HCT116 (cell line): ENCODE measurements at regions not wholly inside any gene's neighbourhood (a gene's known extent, or its start where the extent isn't known, plus 50 kb on each side); places are given as distances from the start of the nearest gene placed in this dataset.

ENCODE experiments used
- ATAC-seq: fragments of 200-7000 bp; cut with Tn5 transposase; 2 replicates; pipeline ENCODE4 v1.9.1; 2020; ENCODE audit warnings: mild to moderate bottlenecking, moderate library complexity
- BruUV-seq: library from RNA; stranded (reverse); fragments of 400-500 nt; replicated peaks from 2 replicates; lab custom pipeline; 2021; lab: Mats Ljungman, UMichigan
- CTCF ChIA-PET: fragments of 300-600 bp; sonication (Branson Sonifier 250); formaldehyde crosslinking; loops from one replicate; lab custom pipeline; 2021; ENCODE audit warnings: antibody characterized with exemption; lab: Charles Lee
- POLR2A ChIA-PET: fragments of 300-600, 350-600 bp; sonication (Branson Sonifier 250); formaldehyde crosslinking; loops from one replicate; lab custom pipeline; 2021; ENCODE audit warnings: antibody characterized with exemption; lab: Charles Lee
- RAD21 ChIA-PET, 2 experiments: fragments of 300-600 bp; sonication (Branson Sonifier 250); formaldehyde crosslinking; loops; one replicate each; lab custom pipeline; 2023; ENCODE audit warnings: low total read pairs in 2 of 2; ENCODE audit not compliant: uncharacterized antibody in 2 of 2, unreplicated experiment in 2 of 2, low non-redundant PET in 1 of 2; lab: Charles Lee
- DNase-seq: peaks from one replicate; pipeline ENCODE4 v3.0.0-alpha.2; 2010; ENCODE audit warnings: low read depth, low spot score
- H2AFZ ChIP-seq: fragments of 200-600 bp; shearing (Covaris generic), sonication (generic); 2 replicates; pipeline ENCODE4 v1.6.1; 2017; ENCODE audit warnings: low read depth, mixed run types, mixed read lengths, antibody characterized with exemption, low read length; ENCODE audit not compliant: poor library complexity, severe bottlenecking
- H3K27ac ChIP-seq: 2 replicates; pipeline ENCODE4 v1.5.1; 2012; ENCODE audit warnings: low read depth, low read length
- H3K27me3 ChIP-seq: fragments of 200-600 bp; sonication (generic); 2 replicates; pipeline ENCODE4 v1.6.1; 2016; ENCODE audit warnings: mixed run types, low read length, mixed read lengths; ENCODE audit not compliant: insufficient read depth
- H3K36me3 ChIP-seq, 2 experiments: fragments of 200-500 bp in 1 of 2; fragments of 200-600 bp in 1 of 2; sonication (Bioruptor generic) in 1 of 2; sonication (generic) in 1 of 2; 2 replicates each; pipeline versions ENCODE4 v1.5.1 to v1.6.1; 2014 to 2016; ENCODE audit warnings: low read length in 2 of 2, inconsistent platforms in 1 of 2, mixed read lengths in 1 of 2, mixed run types in 1 of 2; ENCODE audit not compliant: insufficient read depth in 2 of 2, control insufficient read depth in 1 of 2
- H3K4me1 ChIP-seq, 2 experiments: fragments of 200-600 bp in 1 of 2; sonication (generic) in 1 of 2; 2 replicates each; pipeline versions ENCODE4 v1.5.1 to v1.6.1; 2012 to 2017; ENCODE audit warnings: low read length in 2 of 2, inconsistent platforms in 1 of 2, mild to moderate bottlenecking in 1 of 2, mixed read lengths in 1 of 2, mixed run types in 1 of 2, moderate library complexity in 1 of 2; ENCODE audit not compliant: insufficient read depth in 2 of 2, control insufficient read depth in 1 of 2
- H3K4me2 ChIP-seq: fragments of 200-600 bp; sonication (generic); 2 replicates; pipeline ENCODE4 v1.6.1; 2017; ENCODE audit warnings: mixed run types, low read length, mixed read lengths
- H3K4me3 ChIP-seq, 2 experiments: fragments of 200-600 bp in 1 of 2; sonication (generic) in 1 of 2; replicated peaks in 1 of 2; 2 replicates each; pipeline ENCODE4 v1.5.1; 2011 to 2016; ENCODE audit warnings: low read length in 2 of 2, control low read depth in 1 of 2, low read depth in 1 of 2, mild to moderate bottlenecking in 1 of 2, mixed read lengths in 1 of 2, mixed run types in 1 of 2
- H3K79me2 ChIP-seq: fragments of 200-600 bp; sonication (generic); 2 replicates; pipeline ENCODE4 v1.6.1; 2017; ENCODE audit warnings: mild to moderate bottlenecking, mixed run types, low read length, moderate library complexity, mixed read lengths; ENCODE audit not compliant: insufficient read depth
- H3K9ac ChIP-seq: fragments of 200-600 bp; sonication (generic); 2 replicates; pipeline ENCODE4 v1.6.1; 2016; ENCODE audit warnings: low read length, mixed read lengths
- H3K9me2 ChIP-seq: fragments of 200-600 bp; sonication (generic), shearing (Covaris generic); 2 replicates; pipeline ENCODE4 v1.6.1; 2017; ENCODE audit warnings: mixed run types, mild to moderate bottlenecking, moderate library complexity; ENCODE audit not compliant: insufficient read depth
- H3K9me3 ChIP-seq, 2 experiments: fragments of 200-500 bp in 1 of 2; fragments of 200-600 bp in 1 of 2; sonication (Bioruptor generic) in 1 of 2; sonication (generic) in 1 of 2; 2 replicates each; pipeline ENCODE4 v1.6.1; 2014 to 2017; ENCODE audit warnings: low read length in 2 of 2, mixed read lengths in 2 of 2, inconsistent platforms in 1 of 2, low read depth in 1 of 2, mild to moderate bottlenecking in 1 of 2, mixed run types in 1 of 2, moderate library complexity in 1 of 2; ENCODE audit not compliant: control insufficient read depth in 1 of 2, insufficient read depth in 1 of 2
- H4K20me1 ChIP-seq: fragments of 200-600 bp; sonication (generic), shearing (Covaris generic); 2 replicates; pipeline ENCODE4 v1.6.1; 2017; ENCODE audit warnings: mixed run types, mild to moderate bottlenecking, moderate library complexity; ENCODE audit not compliant: insufficient read depth
- CBX3 ChIP-seq: IDR thresholded peaks from 2 replicates; pipeline ENCODE4 v1.6.1; 2012; ENCODE audit warnings: low read depth
- CEBPB ChIP-seq: IDR thresholded peaks from 2 replicates; pipeline ENCODE4 v1.6.1; 2012; ENCODE audit warnings: low read depth
- EGR1 ChIP-seq: IDR thresholded peaks from 2 replicates; pipeline ENCODE4 v1.6.1; 2012; ENCODE audit warnings: low read depth
- ELF1 ChIP-seq: IDR thresholded peaks from 2 replicates; pipeline ENCODE4 v1.6.1; 2012; ENCODE audit warnings: low read depth, borderline replicate concordance
- EZH2phosphoT487 ChIP-seq: fragments of 200-600 bp; IDR thresholded peaks from 2 replicates; pipeline ENCODE4 v1.6.1; 2018; ENCODE audit warnings: antibody characterized with exemption, borderline replicate concordance
- FOSL1 ChIP-seq: IDR thresholded peaks from 2 replicates; pipeline ENCODE4 v1.6.1; 2012; ENCODE audit warnings: low read depth
- JUND ChIP-seq: IDR thresholded peaks from 2 replicates; pipeline ENCODE4 v1.6.1; 2012
- POLR2A ChIP-seq: IDR thresholded peaks from 2 replicates; pipeline ENCODE4 v1.7.0; 2011; ENCODE audit warnings: borderline replicate concordance; ENCODE audit not compliant: insufficient read depth, insufficient read length; ENCODE audit errors: extremely low read depth
- POLR2AphosphoS5 ChIP-seq: IDR thresholded peaks from 2 replicates; pipeline ENCODE4 v1.6.1; 2011; ENCODE audit warnings: mild to moderate bottlenecking, low read depth, low read length, moderate library complexity
- RAD21 ChIP-seq: IDR thresholded peaks from 2 replicates; pipeline ENCODE4 v1.6.1; 2012; ENCODE audit warnings: low read depth, mild to moderate bottlenecking
- SIN3A ChIP-seq: IDR thresholded peaks from 2 replicates; pipeline ENCODE4 v1.6.1; 2012; ENCODE audit warnings: low read depth
- SP1 ChIP-seq: IDR thresholded peaks from 2 replicates; pipeline ENCODE4 v1.6.1; 2012; ENCODE audit warnings: low read depth
- SRF ChIP-seq: IDR thresholded peaks from 2 replicates; pipeline ENCODE4 v1.6.1; 2012; ENCODE audit warnings: low read depth
- TCF7L2 ChIP-seq: IDR thresholded peaks from 2 replicates; pipeline ENCODE4 v1.7.0; 2011; ENCODE audit warnings: borderline replicate concordance, inconsistent platforms; ENCODE audit not compliant: insufficient read depth, insufficient read length; ENCODE audit errors: extremely low read depth
- YY1 ChIP-seq: IDR thresholded peaks from 2 replicates; pipeline ENCODE4 v1.6.1; 2011; ENCODE audit warnings: low read length, low read depth, moderate library complexity, mild to moderate bottlenecking; ENCODE audit not compliant: insufficient replicate concordance; ENCODE audit errors: extremely low read depth
- ZFX ChIP-seq: fragments of 450-650 bp; IDR thresholded peaks from 2 replicates; pipeline ENCODE4 v1.6.1; 2017
- ZNF274 ChIP-seq: fragments of 200-500 bp; sonication (Bioruptor generic); IDR thresholded peaks from 2 replicates; pipeline ENCODE4 v1.6.1; 2014; ENCODE audit warnings: mild to moderate bottlenecking, low read depth, low read length, inconsistent platforms
- intact Hi-C: fragments of 100-400 bp; cut with micrococcal nuclease; formaldehyde crosslinking; loops from 2 replicates; pipeline ENCODE4 v1.10.0; 2022
- TF ChIP-seq, protein P1 (sequence below): IDR thresholded peaks from 2 replicates; pipeline ENCODE4 v1.6.1; 2012; ENCODE audit warnings: low read depth
- TF ChIP-seq, protein P2 (sequence below), 3 experiments: fragments of 200-600 bp in 1 of 3; sonication (generic) in 1 of 3; IDR thresholded peaks in 2 of 3; conservative IDR thresholded peaks in 1 of 3; 2 replicates each; pipeline ENCODE4 v1.5.1; 2012 to 2017; ENCODE audit warnings: low read depth in 2 of 3, low read length in 2 of 3, antibody characterized with exemption in 1 of 3, borderline replicate concordance in 1 of 3, control low read depth in 1 of 3, mild to moderate bottlenecking in 1 of 3, mixed read lengths in 1 of 3, mixed run types in 1 of 3, moderate library complexity in 1 of 3; ENCODE audit not compliant: insufficient read depth in 1 of 3
- TF ChIP-seq, protein P3 (sequence below): IDR thresholded peaks from 2 replicates; pipeline ENCODE4 v1.6.1; 2012

DNA sequence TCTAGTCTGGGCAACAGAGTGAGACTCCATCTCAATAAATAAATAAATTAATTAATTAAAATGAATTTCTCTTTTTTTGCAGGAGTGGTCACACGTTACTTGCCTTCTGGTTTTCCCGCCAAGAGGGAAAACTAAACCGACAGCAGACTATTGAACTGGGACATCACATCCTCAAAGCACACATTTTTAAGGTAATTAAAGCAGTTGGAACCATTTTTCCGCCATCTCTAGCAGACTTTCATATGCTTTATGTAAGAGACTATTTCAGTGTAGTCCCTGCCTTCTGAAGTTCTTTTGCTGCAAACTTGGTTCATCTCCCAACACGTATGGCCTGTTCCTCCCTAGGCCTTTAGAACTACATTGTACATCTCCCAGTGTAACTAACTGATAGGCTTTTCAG, 66.5 kb downstream of the CYB561 start:
- intact Hi-C loops, result no loop called here
- H3K9ac ChIP-seq, result no peak overlapping the region
- no peak overlapping the region for H3K27ac ChIP-seq
- no peaks in the 10 kb centered on the region; a peak in 1 of 4 replicates for H3K9me3 ChIP-seq
- RAD21 ChIA-PET, result no interaction called here
- DNase-seq, result no peak
- no peak overlapping the region for H2AFZ ChIP-seq
- CTCF ChIA-PET, result no interaction called here
- no peaks in the 10 kb centered on the region for H4K20me1 ChIP-seq
- POLR2A ChIA-PET, result no interaction called here
- no peak overlapping the region for H3K4me3 ChIP-seq
- no peak for TF ChIP-seq FOSL1
- TF ChIP-seq, protein P1, sequence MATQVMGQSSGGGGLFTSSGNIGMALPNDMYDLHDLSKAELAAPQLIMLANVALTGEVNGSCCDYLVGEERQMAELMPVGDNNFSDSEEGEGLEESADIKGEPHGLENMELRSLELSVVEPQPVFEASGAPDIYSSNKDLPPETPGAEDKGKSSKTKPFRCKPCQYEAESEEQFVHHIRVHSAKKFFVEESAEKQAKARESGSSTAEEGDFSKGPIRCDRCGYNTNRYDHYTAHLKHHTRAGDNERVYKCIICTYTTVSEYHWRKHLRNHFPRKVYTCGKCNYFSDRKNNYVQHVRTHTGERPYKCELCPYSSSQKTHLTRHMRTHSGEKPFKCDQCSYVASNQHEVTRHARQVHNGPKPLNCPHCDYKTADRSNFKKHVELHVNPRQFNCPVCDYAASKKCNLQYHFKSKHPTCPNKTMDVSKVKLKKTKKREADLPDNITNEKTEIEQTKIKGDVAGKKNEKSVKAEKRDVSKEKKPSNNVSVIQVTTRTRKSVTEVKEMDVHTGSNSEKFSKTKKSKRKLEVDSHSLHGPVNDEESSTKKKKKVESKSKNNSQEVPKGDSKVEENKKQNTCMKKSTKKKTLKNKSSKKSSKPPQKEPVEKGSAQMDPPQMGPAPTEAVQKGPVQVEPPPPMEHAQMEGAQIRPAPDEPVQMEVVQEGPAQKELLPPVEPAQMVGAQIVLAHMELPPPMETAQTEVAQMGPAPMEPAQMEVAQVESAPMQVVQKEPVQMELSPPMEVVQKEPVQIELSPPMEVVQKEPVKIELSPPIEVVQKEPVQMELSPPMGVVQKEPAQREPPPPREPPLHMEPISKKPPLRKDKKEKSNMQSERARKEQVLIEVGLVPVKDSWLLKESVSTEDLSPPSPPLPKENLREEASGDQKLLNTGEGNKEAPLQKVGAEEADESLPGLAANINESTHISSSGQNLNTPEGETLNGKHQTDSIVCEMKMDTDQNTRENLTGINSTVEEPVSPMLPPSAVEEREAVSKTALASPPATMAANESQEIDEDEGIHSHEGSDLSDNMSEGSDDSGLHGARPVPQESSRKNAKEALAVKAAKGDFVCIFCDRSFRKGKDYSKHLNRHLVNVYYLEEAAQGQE, result no peak
- TF ChIP-seq ELF1, result no peak
- TF ChIP-seq ZFX, result no peak
- no peak for TF ChIP-seq SP1
- TF ChIP-seq, protein P2, sequence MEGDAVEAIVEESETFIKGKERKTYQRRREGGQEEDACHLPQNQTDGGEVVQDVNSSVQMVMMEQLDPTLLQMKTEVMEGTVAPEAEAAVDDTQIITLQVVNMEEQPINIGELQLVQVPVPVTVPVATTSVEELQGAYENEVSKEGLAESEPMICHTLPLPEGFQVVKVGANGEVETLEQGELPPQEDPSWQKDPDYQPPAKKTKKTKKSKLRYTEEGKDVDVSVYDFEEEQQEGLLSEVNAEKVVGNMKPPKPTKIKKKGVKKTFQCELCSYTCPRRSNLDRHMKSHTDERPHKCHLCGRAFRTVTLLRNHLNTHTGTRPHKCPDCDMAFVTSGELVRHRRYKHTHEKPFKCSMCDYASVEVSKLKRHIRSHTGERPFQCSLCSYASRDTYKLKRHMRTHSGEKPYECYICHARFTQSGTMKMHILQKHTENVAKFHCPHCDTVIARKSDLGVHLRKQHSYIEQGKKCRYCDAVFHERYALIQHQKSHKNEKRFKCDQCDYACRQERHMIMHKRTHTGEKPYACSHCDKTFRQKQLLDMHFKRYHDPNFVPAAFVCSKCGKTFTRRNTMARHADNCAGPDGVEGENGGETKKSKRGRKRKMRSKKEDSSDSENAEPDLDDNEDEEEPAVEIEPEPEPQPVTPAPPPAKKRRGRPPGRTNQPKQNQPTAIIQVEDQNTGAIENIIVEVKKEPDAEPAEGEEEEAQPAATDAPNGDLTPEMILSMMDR (IDR thresholded peaks at IDR 0.05 in 2 of 3, conservative IDR thresholded peaks at IDR 0.05 in 1 of 3; ENCODE audit: borderline replicate concordance in 1 of 3, insufficient read depth in 1 of 3, low read depth in 2 of 3, low read length in 2 of 3), result no peak
- TF ChIP-seq POLR2AphosphoS5, result no peak
- no peak for TF ChIP-seq SRF
- no peak for TF ChIP-seq EZH2phosphoT487
- no peak for TF ChIP-seq CEBPB
- TF ChIP-seq CBX3, result no peak
- no peak for TF ChIP-seq EGR1
- TF ChIP-seq ZNF274, result no peak
- no peak for TF ChIP-seq SIN3A
- TF ChIP-seq, protein P3, sequence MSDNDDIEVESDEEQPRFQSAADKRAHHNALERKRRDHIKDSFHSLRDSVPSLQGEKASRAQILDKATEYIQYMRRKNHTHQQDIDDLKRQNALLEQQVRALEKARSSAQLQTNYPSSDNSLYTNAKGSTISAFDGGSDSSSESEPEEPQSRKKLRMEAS, result no peak
- TF ChIP-seq JUND, result no peak
- no peak for TF ChIP-seq RAD21
- no peak for TF ChIP-seq TCF7L2
- no peak for TF ChIP-seq YY1
- no peak for TF ChIP-seq POLR2A
- H3K9me2 ChIP-seq, result no peaks in the 10 kb centered on the region
- H3K36me3 ChIP-seq, result no peaks in the 10 kb centered on the region
- no peak for ATAC-seq
- H3K27me3 ChIP-seq, result no peaks in the 10 kb centered on the region
- no peak overlapping the region for H3K4me2 ChIP-seq
- no peaks in the 10 kb centered on the region for H3K79me2 ChIP-seq
- H3K4me1 ChIP-seq, result peaks cover 0 to 11% of the 10 kb centered on the region in 2 experiments; a peak in 2 of 4 replicates
- BruUV-seq, result no TSS peak
